SK-N-MC (cell line): ENCODE measurements at regions not wholly inside any gene's neighbourhood (a gene's known extent, or its start where the extent isn't known, plus 50 kb on each side); places are given as distances from the start of the nearest gene placed in this dataset.

ENCODE experiments used
- DNase-seq: peaks from one replicate; pipeline ENCODE4 v3.0.0-alpha.2; 2011; ENCODE audit warnings: low read depth, low spot score
- H3K27ac ChIP-seq: fragments of 200-600 bp; sonication (generic); 2 replicates; pipeline ENCODE4 v1.5.1; 2016; ENCODE audit warnings: mixed run types
- H3K36me3 ChIP-seq: fragments of 200-600 bp; sonication (generic); 2 replicates; pipeline ENCODE4 v1.6.1; 2017; ENCODE audit warnings: antibody characterized with exemption, low read length, mixed read lengths; ENCODE audit not compliant: insufficient read depth
- H3K4me3 ChIP-seq: fragments of 200-600 bp; sonication (generic); 2 replicates; pipeline ENCODE4 v1.5.1; 2016
- H3K9ac ChIP-seq: fragments of 200-600 bp; sonication (generic); 2 replicates; pipeline ENCODE4 v1.8.0; 2017; ENCODE audit warnings: mixed run types, mixed read lengths; ENCODE audit not compliant: insufficient read length
- H3K9me3 ChIP-seq: fragments of 200-600 bp; sonication (generic); 2 replicates; pipeline ENCODE4 v1.6.1; 2017; ENCODE audit warnings: low read depth, mild to moderate bottlenecking, antibody characterized with exemption, low read length, moderate library complexity, mixed read lengths
- EZH2 ChIP-seq: fragments of 200-600 bp; sonication (generic); IDR thresholded peaks from one replicate; pipeline ENCODE4 v1.6.1; 2017; ENCODE audit warnings: antibody characterized with exemption
- FOXP2 ChIP-seq: optimal IDR thresholded peaks from 2 replicates; pipeline ENCODE3; 2011; ENCODE audit warnings: mild to moderate bottlenecking, moderate library complexity; ENCODE audit not compliant: insufficient read depth; ENCODE audit errors: extremely low read length, control extremely low read depth
- POLR2AphosphoS5 ChIP-seq: IDR thresholded peaks from 2 replicates; pipeline ENCODE4 v1.6.1; 2012; ENCODE audit warnings: mild to moderate bottlenecking, low read depth, low read length, borderline replicate concordance

GRCh38 chr7:113825832-113826231 is 93.0 kb downstream of the PPP1R3A start:
- TF ChIP-seq POLR2AphosphoS5 (no peak), FOXP2 (no peak), EZH2 (no peak)
- H3K9ac ChIP-seq, result no peak overlapping the region
- DNase-seq, result no peak
- H3K36me3 ChIP-seq, result no peaks in the 10 kb centered on the region
- H3K9me3 ChIP-seq, result no peaks in the 10 kb centered on the region
- no peak overlapping the region for H3K27ac ChIP-seq
- H3K4me3 ChIP-seq, result no peak overlapping the region

- TF ChIP-seq FOXP2 (no peak), EZH2 (no peak), POLR2AphosphoS5 (no peak)
- H3K36me3 ChIP-seq, result no peaks in the 10 kb centered on the region
- H3K9me3 ChIP-seq, result no peaks in the 10 kb centered on the region
- DNase-seq, result no peak
- H3K9ac ChIP-seq, result no peak overlapping the region
- no peak overlapping the region for H3K27ac ChIP-seq
- no peak overlapping the region for H3K4me3 ChIP-seq
Observed at GRCh38 chr7:113824117-113824823, 94.5 kb downstream of the PPP1R3A start.

GRCh38 chr7:113819474-113819873 is 99.3 kb downstream of the PPP1R3A start:
- TF ChIP-seq EZH2 (no peak), POLR2AphosphoS5 (no peak), FOXP2 (no peak)
- H3K9ac ChIP-seq, result no peak overlapping the region
- no peak for DNase-seq
- H3K36me3 ChIP-seq, result no peaks in the 10 kb centered on the region
- H3K9me3 ChIP-seq, result no peaks in the 10 kb centered on the region
- no peak overlapping the region for H3K4me3 ChIP-seq
- H3K27ac ChIP-seq, result no peak overlapping the region

GRCh38 chr7:113816639-113817038 is 102.2 kb downstream of the PPP1R3A start:
- DNase-seq, result no peak
- Histone ChIP-seq H3K36me3 (no peaks in the 10 kb centered on the region), H3K9me3 (no peaks in the 10 kb centered on the region), H3K27ac (no peak overlapping the region), H3K4me3 (no peak overlapping the region), H3K9ac (no peak overlapping the region)
- TF ChIP-seq POLR2AphosphoS5 (no peak), FOXP2 (no peak)

GRCh38 chr7:113813471-113813870 is 105.3 kb downstream of the PPP1R3A start:
- no peak for DNase-seq
- Histone ChIP-seq H3K36me3 (no peaks in the 10 kb centered on the region), H3K9me3 (no peaks in the 10 kb centered on the region), H3K27ac (no peak overlapping the region), H3K9ac (no peak overlapping the region), H3K4me3 (no peak overlapping the region)
- no peak for TF ChIP-seq POLR2AphosphoS5
- TF ChIP-seq EZH2, result no peak
- no peak for TF ChIP-seq FOXP2

- no peak overlapping the region for H3K27ac ChIP-seq
- H3K9ac ChIP-seq, result no peak overlapping the region
- no peak overlapping the region for H3K4me3 ChIP-seq
- no peaks in the 10 kb centered on the region for H3K9me3 ChIP-seq
- no peak for DNase-seq
- no peaks in the 10 kb centered on the region for H3K36me3 ChIP-seq
- no peak for TF ChIP-seq POLR2AphosphoS5
- no peak for TF ChIP-seq EZH2
- no peak for TF ChIP-seq FOXP2
Observed at GRCh38 chr7:113812591-113813255, 106.1 kb downstream of the PPP1R3A start.

GRCh38 chr7:113810080-113810744 is 108.6 kb downstream of the PPP1R3A start:
- Histone ChIP-seq H3K4me3 (no peak overlapping the region), H3K9ac (no peak overlapping the region), H3K27ac (no peak overlapping the region), H3K36me3 (no peaks in the 10 kb centered on the region), H3K9me3 (no peaks in the 10 kb centered on the region)
- DNase-seq, result no peak
- TF ChIP-seq FOXP2, result no peak
- no peak for TF ChIP-seq POLR2AphosphoS5

GRCh38 chr7:113809581-113809980 is 109.2 kb downstream of the PPP1R3A start:
- H3K9me3 ChIP-seq, result no peaks in the 10 kb centered on the region
- TF ChIP-seq POLR2AphosphoS5 (no peak), FOXP2 (no peak), EZH2 (no peak)
- H3K27ac ChIP-seq, result no peak overlapping the region
- DNase-seq, result no peak
- no peak overlapping the region for H3K9ac ChIP-seq
- H3K4me3 ChIP-seq, result no peak overlapping the region
- H3K36me3 ChIP-seq, result no peaks in the 10 kb centered on the region
